ENCODE measurements at regions not wholly inside any gene's neighbourhood (a gene's known extent, or its start where the extent isn't known, plus 50 kb on each side); places are given as distances from the start of the nearest gene placed in this dataset.
A peak's percentile ranks its signal among the peaks of the same experiment; 100 is the strongest.

GRCh38 chr6:150667359-150667758 lies 67.7 kb downstream of the PLEKHG1 start:
- no peak overlapping the region for H3K27ac ChIP-seq (ENCODE audit: low read depth, low read length)
- peaks cover 4% of the 10 kb centered on the region; the same call in 1 of the 2 replicates for H3K4me1 ChIP-seq (ENCODE audit: control insufficient read depth, insufficient read depth, low read length)
- no peaks in the 10 kb centered on the region for H3K9me3 ChIP-seq (ENCODE audit: control insufficient read depth, insufficient read depth, low read length)

GRCh38 chr6:150667977-150668716 lies 68.5 kb downstream of the PLEKHG1 start:
- H3K36me3 ChIP-seq (ENCODE audit: control insufficient read depth, insufficient read depth, low read length): no peaks in the 10 kb centered on the region

More at GRCh38 chr6:150667359-150667758, 67.7 kb downstream of the PLEKHG1 start:
- H3K4me3 ChIP-seq (ENCODE audit: low read depth, low read length): no peak overlapping the region
- no peaks in the 10 kb centered on the region for H3K27me3 ChIP-seq (ENCODE audit: control insufficient read depth, insufficient read depth, low read length)
- no peaks in the 10 kb centered on the region for H3K36me3 ChIP-seq (ENCODE audit: control insufficient read depth, insufficient read depth, low read length)
- no peak overlapping the region for H3K9ac ChIP-seq (ENCODE audit: low read depth, low read length)

GRCh38 chr6:150668900-150669302 lies 69.2 kb downstream of the PLEKHG1 start:
- Histone ChIP-seq H3K9me3 (ENCODE audit: control insufficient read depth, insufficient read depth, low read length) (no peaks in the 10 kb centered on the region), H3K4me3 (ENCODE audit: low read depth, low read length) (no peak overlapping the region), H3K36me3 (ENCODE audit: control insufficient read depth, insufficient read depth, low read length) (no peaks in the 10 kb centered on the region), H3K9ac (ENCODE audit: low read depth, low read length) (no peak overlapping the region), H3K4me1 (ENCODE audit: control insufficient read depth, insufficient read depth, low read length) (peaks cover 4% of the 10 kb centered on the region; the same call in 1 of the 2 replicates), H3K27me3 (ENCODE audit: control insufficient read depth, insufficient read depth, low read length) (no peaks in the 10 kb centered on the region), H3K27ac (ENCODE audit: low read depth, low read length) (peak overlapping the region; percentile 31)

More at GRCh38 chr6:150667977-150668716, 68.5 kb downstream of the PLEKHG1 start:
- H3K9me3 ChIP-seq (ENCODE audit: control insufficient read depth, insufficient read depth, low read length): no peaks in the 10 kb centered on the region
- peaks cover 4% of the 10 kb centered on the region; the same call in 1 of the 2 replicates for H3K4me1 ChIP-seq (ENCODE audit: control insufficient read depth, insufficient read depth, low read length)
- H3K27ac ChIP-seq (ENCODE audit: low read depth, low read length): peak overlapping the region; percentile 38
- H3K27me3 ChIP-seq (ENCODE audit: control insufficient read depth, insufficient read depth, low read length): no peaks in the 10 kb centered on the region
- H3K9ac ChIP-seq (ENCODE audit: low read depth, low read length): no peak overlapping the region
- no peak overlapping the region for H3K4me3 ChIP-seq (ENCODE audit: low read depth, low read length)

- Histone ChIP-seq H3K9me3 (ENCODE audit: control insufficient read depth, insufficient read depth, low read length) (no peaks in the 10 kb centered on the region), H3K36me3 (ENCODE audit: control insufficient read depth, insufficient read depth, low read length) (no peaks in the 10 kb centered on the region), H3K27me3 (ENCODE audit: control insufficient read depth, insufficient read depth, low read length) (no peaks in the 10 kb centered on the region), H3K4me3 (ENCODE audit: low read depth, low read length) (no peak overlapping the region), H3K27ac (ENCODE audit: low read depth, low read length) (no peak overlapping the region), H3K9ac (ENCODE audit: low read depth, low read length) (no peak overlapping the region), H3K4me1 (ENCODE audit: control insufficient read depth, insufficient read depth, low read length) (peaks cover 4% of the 10 kb centered on the region; the same call in 1 of the 2 replicates)
Observed at GRCh38 chr6:150670311-150670710, 70.6 kb downstream of the PLEKHG1 start.

- no peaks in the 10 kb centered on the region for H3K27me3 ChIP-seq (ENCODE audit: control insufficient read depth, insufficient read depth, low read length)
- H3K4me3 ChIP-seq (ENCODE audit: low read depth, low read length): no peak overlapping the region
- no peaks in the 10 kb centered on the region for H3K36me3 ChIP-seq (ENCODE audit: control insufficient read depth, insufficient read depth, low read length)
- peaks cover 4% of the 10 kb centered on the region; the same call in 1 of the 2 replicates for H3K4me1 ChIP-seq (ENCODE audit: control insufficient read depth, insufficient read depth, low read length)
- H3K27ac ChIP-seq (ENCODE audit: low read depth, low read length): no peak overlapping the region
- no peak overlapping the region for H3K9ac ChIP-seq (ENCODE audit: low read depth, low read length)
- no peaks in the 10 kb centered on the region for H3K9me3 ChIP-seq (ENCODE audit: control insufficient read depth, insufficient read depth, low read length)
Observed at GRCh38 chr6:150672800-150673199, 73.1 kb downstream of the PLEKHG1 start.

- H3K27ac ChIP-seq (ENCODE audit: low read depth, low read length): no peak overlapping the region
- H3K36me3 ChIP-seq (ENCODE audit: control insufficient read depth, insufficient read depth, low read length): no peaks in the 10 kb centered on the region
- H3K4me3 ChIP-seq (ENCODE audit: low read depth, low read length): no peak overlapping the region
- no peak overlapping the region for H3K9ac ChIP-seq (ENCODE audit: low read depth, low read length)
- H3K9me3 ChIP-seq (ENCODE audit: control insufficient read depth, insufficient read depth, low read length): no peaks in the 10 kb centered on the region
- peaks cover 2% of the 10 kb centered on the region; the same call in 1 of the 2 replicates for H3K4me1 ChIP-seq (ENCODE audit: control insufficient read depth, insufficient read depth, low read length)
- H3K27me3 ChIP-seq (ENCODE audit: control insufficient read depth, insufficient read depth, low read length): no peaks in the 10 kb centered on the region
Observed at GRCh38 chr6:150673720-150674346, 74.1 kb downstream of the PLEKHG1 start.

- Histone ChIP-seq H3K9me3 (ENCODE audit: control insufficient read depth, insufficient read depth, low read length) (no peaks in the 10 kb centered on the region), H3K27me3 (ENCODE audit: control insufficient read depth, insufficient read depth, low read length) (no peaks in the 10 kb centered on the region), H3K9ac (ENCODE audit: low read depth, low read length) (no peak overlapping the region), H3K36me3 (ENCODE audit: control insufficient read depth, insufficient read depth, low read length) (no peaks in the 10 kb centered on the region), H3K27ac (ENCODE audit: low read depth, low read length) (no peak overlapping the region), H3K4me3 (ENCODE audit: low read depth, low read length) (no peak overlapping the region), H3K4me1 (ENCODE audit: control insufficient read depth, insufficient read depth, low read length) (no peaks in the 10 kb centered on the region)
Observed at GRCh38 chr6:150676344-150676743, 76.7 kb downstream of the PLEKHG1 start.

- H3K4me1 ChIP-seq (ENCODE audit: control insufficient read depth, insufficient read depth, low read length): no peaks in the 10 kb centered on the region
- H3K4me3 ChIP-seq (ENCODE audit: low read depth, low read length): no peak overlapping the region
- H3K27ac ChIP-seq (ENCODE audit: low read depth, low read length): no peak overlapping the region
- H3K27me3 ChIP-seq (ENCODE audit: control insufficient read depth, insufficient read depth, low read length): no peaks in the 10 kb centered on the region
- no peaks in the 10 kb centered on the region for H3K9me3 ChIP-seq (ENCODE audit: control insufficient read depth, insufficient read depth, low read length)
- H3K9ac ChIP-seq (ENCODE audit: low read depth, low read length): no peak overlapping the region
- H3K36me3 ChIP-seq (ENCODE audit: control insufficient read depth, insufficient read depth, low read length): no peaks in the 10 kb centered on the region
Observed at GRCh38 chr6:150676772-150677171, 77.1 kb downstream of the PLEKHG1 start.

GRCh38 chr6:150680510-150680909 lies 80.8 kb downstream of the PLEKHG1 start:
- no peak overlapping the region for H3K4me3 ChIP-seq (ENCODE audit: low read depth, low read length)
- no peak overlapping the region for H3K9ac ChIP-seq (ENCODE audit: low read depth, low read length)
- no peaks in the 10 kb centered on the region for H3K36me3 ChIP-seq (ENCODE audit: control insufficient read depth, insufficient read depth, low read length)
- no peaks in the 10 kb centered on the region for H3K9me3 ChIP-seq (ENCODE audit: control insufficient read depth, insufficient read depth, low read length)
- no peak overlapping the region for H3K27ac ChIP-seq (ENCODE audit: low read depth, low read length)
- no peaks in the 10 kb centered on the region for H3K27me3 ChIP-seq (ENCODE audit: control insufficient read depth, insufficient read depth, low read length)
- H3K4me1 ChIP-seq (ENCODE audit: control insufficient read depth, insufficient read depth, low read length): no peaks in the 10 kb centered on the region

GRCh38 chr6:150681578-150682395 lies 82.1 kb downstream of the PLEKHG1 start:
- Histone ChIP-seq H3K36me3 (ENCODE audit: control insufficient read depth, insufficient read depth, low read length) (no peaks in the 10 kb centered on the region), H3K27me3 (ENCODE audit: control insufficient read depth, insufficient read depth, low read length) (no peaks in the 10 kb centered on the region), H3K9me3 (ENCODE audit: control insufficient read depth, insufficient read depth, low read length) (no peaks in the 10 kb centered on the region), H3K9ac (ENCODE audit: low read depth, low read length) (no peak overlapping the region), H3K4me3 (ENCODE audit: low read depth, low read length) (no peak overlapping the region), H3K4me1 (ENCODE audit: control insufficient read depth, insufficient read depth, low read length) (no peaks in the 10 kb centered on the region), H3K27ac (ENCODE audit: low read depth, low read length) (no peak overlapping the region)

Data from HUES48 (cell line).